SK-N-SH (cell line): ENCODE measurements at regions not wholly inside any gene's neighbourhood (a gene's known extent, or its start where the extent isn't known, plus 50 kb on each side); places are given as distances from the start of the nearest gene placed in this dataset.

ENCODE experiments used
- CTCF ChIA-PET: fragments of 300-600, 350-600 bp; formaldehyde crosslinking; extraction: SDS; loops from one replicate; lab custom pipeline; 2021; lab: Yijun Ruan, JAX
- POLR2A ChIA-PET: fragments of 350-600 bp; sonication (Branson Sonifier 250); formaldehyde crosslinking; extraction: SDS; loops from one replicate; lab custom pipeline; 2020; ENCODE audit warnings: antibody characterized with exemption, inconsistent platforms; lab: Yijun Ruan, JAX
- DNase-seq: peaks from one replicate; pipeline ENCODE4 v3.0.0; 2012
- H2AFZ ChIP-seq: fragments of 200-600 bp; sonication (generic); 2 replicates; pipeline ENCODE4 v1.8.1; 2016; ENCODE audit warnings: antibody characterized with exemption, mild to moderate bottlenecking, low read depth
- H3F3A ChIP-seq: fragments of 200-600 bp; sonication (generic); replicated peaks from 2 replicates; pipeline ENCODE3; 2016; ENCODE audit warnings: antibody characterized with exemption, mild to moderate bottlenecking; ENCODE audit not compliant: insufficient read depth
- H3K27ac ChIP-seq, 2 experiments: fragments of 200-500 bp in 1 of 2; fragments of 200-600 bp in 1 of 2; sonication (Bioruptor generic) in 1 of 2; sonication (generic), shearing (Covaris generic) in 1 of 2; 2 replicates each; pipeline versions ENCODE4 v1.5.1 to v1.6.1; 2014 to 2016; ENCODE audit warnings: low read depth in 2 of 2, inconsistent platforms in 1 of 2, low read length in 1 of 2, mild to moderate bottlenecking in 1 of 2, mixed read lengths in 1 of 2
- H3K27me3 ChIP-seq: fragments of 200-600 bp; sonication (generic), shearing (Covaris generic); 2 replicates; pipeline ENCODE4 v1.6.1; 2016; ENCODE audit warnings: mixed run types; ENCODE audit not compliant: insufficient read depth
- H3K36me3 ChIP-seq, 2 experiments: fragments of 200-500 bp in 1 of 2; fragments of 200-600 bp in 1 of 2; sonication (Bioruptor generic) in 1 of 2; sonication (generic) in 1 of 2; replicated peaks in 1 of 2; 2 replicates each; pipeline versions ENCODE3 to v1.5.1; 2014 to 2016; ENCODE audit warnings: low read length in 1 of 2, mild to moderate bottlenecking in 1 of 2; ENCODE audit not compliant: insufficient read depth in 2 of 2, control insufficient read depth in 1 of 2
- H3K4me1 ChIP-seq, 2 experiments: fragments of 200-500 bp in 1 of 2; fragments of 200-600 bp in 1 of 2; sonication (Bioruptor generic) in 1 of 2; sonication (generic), shearing (Covaris generic) in 1 of 2; 2 replicates each; pipeline versions ENCODE4 v1.5.1 to v1.6.1; 2014 to 2016; ENCODE audit warnings: low read depth in 1 of 2, low read length in 1 of 2, mixed run types in 1 of 2; ENCODE audit not compliant: insufficient read depth in 2 of 2, control insufficient read depth in 1 of 2
- H3K4me2 ChIP-seq: fragments of 200-600 bp; sonication (generic), shearing (Covaris generic); 2 replicates; pipeline ENCODE4 v1.6.1; 2017; ENCODE audit warnings: mixed run types
- H3K4me3 ChIP-seq, 2 experiments: fragments of 200-500 bp in 1 of 2; fragments of 200-600 bp in 1 of 2; sonication (Bioruptor generic) in 1 of 2; sonication (generic), shearing (Covaris generic) in 1 of 2; 2 replicates each; pipeline versions ENCODE4 v1.5.1 to v1.8.1; 2014 to 2016; ENCODE audit warnings: low read depth in 2 of 2, inconsistent platforms in 1 of 2, low read length in 1 of 2, mild to moderate bottlenecking in 1 of 2, mixed read lengths in 1 of 2, moderate library complexity in 1 of 2
- H3K79me2 ChIP-seq: fragments of 200-600 bp; sonication (generic); 2 replicates; pipeline ENCODE4 v1.8.1; 2017; ENCODE audit warnings: mild to moderate bottlenecking; ENCODE audit not compliant: insufficient read depth
- H3K9ac ChIP-seq: fragments of 200-600 bp; sonication (generic); 2 replicates; pipeline ENCODE4 v1.6.1; 2017; ENCODE audit warnings: mixed run types
- H3K9me2 ChIP-seq: fragments of 200-600 bp; sonication (generic); 2 replicates; pipeline ENCODE4 v1.6.1; 2017; ENCODE audit warnings: mixed run types
- H3K9me3 ChIP-seq: fragments of 200-600 bp; sonication (generic); 2 replicates; pipeline ENCODE4 v1.6.1; 2017; ENCODE audit warnings: mixed run types, mild to moderate bottlenecking, moderate library complexity
- H4K20me1 ChIP-seq: fragments of 200-600 bp; sonication (generic); 2 replicates; pipeline ENCODE4 v1.6.1; 2017; ENCODE audit warnings: mild to moderate bottlenecking, mixed run types; ENCODE audit not compliant: insufficient read depth
- CHD2 ChIP-seq: fragments of 150-350 bp; IDR thresholded peaks from 2 replicates; pipeline ENCODE4 v1.6.1; 2018; ENCODE audit warnings: low read length; ENCODE audit not compliant: partially characterized antibody
- CTCF ChIP-seq: fragments of 200-600 bp; sonication (generic); IDR thresholded peaks from 2 replicates; pipeline ENCODE4 v1.6.1; 2017; ENCODE audit warnings: antibody characterized with exemption, mild to moderate bottlenecking, moderate library complexity
- ELF1 ChIP-seq: IDR thresholded peaks from 2 replicates; pipeline ENCODE4 v1.4.0; 2012
- EP300 ChIP-seq, 2 experiments: IDR thresholded peaks; 2 replicates each; pipeline versions ENCODE4 v1.4.0 to v1.6.1; 2012; ENCODE audit warnings: borderline replicate concordance in 1 of 2, low read depth in 1 of 2, low read length in 1 of 2
- FOSL2 ChIP-seq: IDR thresholded peaks from 2 replicates; pipeline ENCODE4 v1.4.0; 2012; ENCODE audit warnings: low read depth, mild to moderate bottlenecking, moderate library complexity, borderline replicate concordance
- FOXM1 ChIP-seq: IDR thresholded peaks from 2 replicates; pipeline ENCODE4 v1.4.0; 2012; ENCODE audit warnings: low read depth, mild to moderate bottlenecking
- GATA2 ChIP-seq: sonication (generic); formaldehyde crosslinking; IDR thresholded peaks from 2 replicates; pipeline ENCODE4 v1.5.0; 2020; ENCODE audit warnings: mild to moderate bottlenecking, missing genetic modification reagents
- MEF2A ChIP-seq: IDR thresholded peaks from 2 replicates; pipeline ENCODE4 v1.4.0; 2012; ENCODE audit warnings: low read depth, borderline replicate concordance
- MXI1 ChIP-seq: IDR thresholded peaks from 2 replicates; pipeline ENCODE4 v1.6.1; 2012; ENCODE audit warnings: mild to moderate bottlenecking, low read depth, low read length, improper control_type of control experiment
- NRF1 ChIP-seq: IDR thresholded peaks from 2 replicates; pipeline ENCODE4 v1.6.1; 2012; ENCODE audit warnings: low read depth, mild to moderate bottlenecking, low read length
- PBX3 ChIP-seq: IDR thresholded peaks from 2 replicates; pipeline ENCODE4; 2012
- POLR2AphosphoS5 ChIP-seq: IDR thresholded peaks from 2 replicates; pipeline ENCODE4 v1.6.1; 2012; ENCODE audit warnings: low read depth, low read length
- RCOR1 ChIP-seq: fragments of 150-350 bp; IDR thresholded peaks from 2 replicates; pipeline ENCODE4 v1.6.1; 2017; ENCODE audit warnings: antibody characterized with exemption, low read length
- REST ChIP-seq: IDR thresholded peaks from 2 replicates; pipeline ENCODE4 v1.6.1; 2012; ENCODE audit warnings: mild to moderate bottlenecking, low read depth, low read length, moderate library complexity
- TAF1 ChIP-seq: IDR thresholded peaks from 2 replicates; pipeline ENCODE4 v1.6.1; 2012; ENCODE audit warnings: low read depth, mild to moderate bottlenecking, low read length, moderate library complexity, borderline replicate concordance
- TCF12 ChIP-seq: IDR thresholded peaks from 2 replicates; pipeline ENCODE4 v1.4.0; 2012
- USF1 ChIP-seq: IDR thresholded peaks from 2 replicates; pipeline ENCODE4 v1.4.0; 2012; ENCODE audit warnings: low read depth, borderline replicate concordance
- WGBS: methylation state at CpG from one replicate; pipeline ENCODE4 v1.1.6; 2017; ENCODE audit warnings: low lambda C conversion rate; 5-methylcytosine and 5-hydroxymethylcytosine counted together
- TF ChIP-seq, protein P1 (sequence below): fragments of 150-350 bp; IDR thresholded peaks from 2 replicates; pipeline ENCODE4 v1.6.1; 2017; ENCODE audit warnings: antibody characterized with exemption, low read length, low read depth, borderline replicate concordance
- TF ChIP-seq, protein P2 (sequence below): IDR thresholded peaks from 2 replicates; pipeline ENCODE4 v1.4.0; 2012; ENCODE audit warnings: low read depth

- H3K27ac ChIP-seq: no peak overlapping the region
- no peaks in the 10 kb centered on the region for H3K27me3 ChIP-seq
- ChIA-PET POLR2A (no interaction called here), CTCF (no interaction called here)
- WGBS: 18% methylated on average over 4 of the region's 4 CpGs
- no peaks in the 10 kb centered on the region for H3K36me3 ChIP-seq
- no peaks in the 10 kb centered on the region for H3K9me3 ChIP-seq
- no peak overlapping the region for H3K4me3 ChIP-seq
- DNase-seq: no peak
- no peaks in the 10 kb centered on the region for H3K79me2 ChIP-seq
- TF ChIP-seq, protein P1, sequence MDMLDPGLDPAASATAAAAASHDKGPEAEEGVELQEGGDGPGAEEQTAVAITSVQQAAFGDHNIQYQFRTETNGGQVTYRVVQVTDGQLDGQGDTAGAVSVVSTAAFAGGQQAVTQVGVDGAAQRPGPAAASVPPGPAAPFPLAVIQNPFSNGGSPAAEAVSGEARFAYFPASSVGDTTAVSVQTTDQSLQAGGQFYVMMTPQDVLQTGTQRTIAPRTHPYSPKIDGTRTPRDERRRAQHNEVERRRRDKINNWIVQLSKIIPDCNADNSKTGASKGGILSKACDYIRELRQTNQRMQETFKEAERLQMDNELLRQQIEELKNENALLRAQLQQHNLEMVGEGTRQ: no peak
- TF ChIP-seq CHD2 (no peak), EP300 (IDR thresholded peaks at IDR 0.05; ENCODE audit: borderline replicate concordance in 1 of 2, low read depth in 1 of 2, low read length in 1 of 2) (no peak), GATA2 (CRISPR knock-in tag) (no peak), FOSL2 (no peak), MXI1 (no peak), TCF12 (no peak), TAF1 (no peak), REST (no peak), RCOR1 (no peak), MEF2A (no peak), USF1 (no peak), FOXM1 (no peak), PBX3 (no peak), POLR2AphosphoS5 (no peak), ELF1 (no peak), CTCF (no peak), NRF1 (no peak)
- TF ChIP-seq, protein P2, sequence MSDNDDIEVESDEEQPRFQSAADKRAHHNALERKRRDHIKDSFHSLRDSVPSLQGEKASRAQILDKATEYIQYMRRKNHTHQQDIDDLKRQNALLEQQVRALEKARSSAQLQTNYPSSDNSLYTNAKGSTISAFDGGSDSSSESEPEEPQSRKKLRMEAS: no peak
- H3K9ac ChIP-seq: no peak overlapping the region
- H2AFZ ChIP-seq: no peak overlapping the region
- H4K20me1 ChIP-seq: no peaks in the 10 kb centered on the region
- H3K9me2 ChIP-seq: no peaks in the 10 kb centered on the region
- no peaks in the 10 kb centered on the region for H3F3A ChIP-seq
- peaks cover 0 to 2% of the 10 kb centered on the region in 2 experiments; a peak in 1 of 4 replicates for H3K4me1 ChIP-seq
- H3K4me2 ChIP-seq: no peak overlapping the region
These were observed 2045.3 kb upstream of the PIK3C3 start for GRCh38 chr18:39909706-39910105.
